GM20431 (cell line): ENCODE measurements at regions not wholly inside any gene's neighbourhood (a gene's known extent, or its start where the extent isn't known, plus 50 kb on each side); places are given as distances from the start of the nearest gene placed in this dataset.

Source experiments
- in situ Hi-C: fragments of 300-500 bp; cut with MseI, MboI; formaldehyde crosslinking; loops from one replicate; pipeline ENCODE4 v1.15.0; 2020; ENCODE audit warnings: low sequenced_read_pairs; ENCODE audit not compliant: unreplicated experiment

GRCh38 chr18:61637319-61637718 lies 255.5 kb downstream of the RNF152 start:
- in situ Hi-C loops: loop anchor here (25.0 kb wide), 1 partner anchor 475 kb away; no protein-coding TSS in a partner anchor

GRCh38 chr18:61635901-61636528 lies 256.8 kb downstream of the RNF152 start:
- in situ Hi-C loops: loop anchor here (25.0 kb wide), 1 partner anchor 476 kb away; no protein-coding TSS in a partner anchor

GRCh38 chr18:61628085-61628484 lies 264.7 kb downstream of the RNF152 start:
- in situ Hi-C loops: loop anchor here (25.0 kb wide), 1 partner anchor 484 kb away; no protein-coding TSS in a partner anchor

GRCh38 chr18:61624631-61625030 lies 268.2 kb downstream of the RNF152 start:
- in situ Hi-C loops: loop anchor here (25.0 kb wide), 1 partner anchor 488 kb away; no protein-coding TSS in a partner anchor

- in situ Hi-C loops: no loop called here
Measured at GRCh38 chr18:61619783-61620182, 273.0 kb downstream of the RNF152 start.

GRCh38 chr18:61618816-61619215 lies 274.0 kb downstream of the RNF152 start:
- in situ Hi-C loops: no loop called here

- in situ Hi-C loops: no loop called here
Measured at GRCh38 chr18:61616111-61616610, 276.6 kb downstream of the RNF152 start.

GRCh38 chr18:61612517-61612916 lies 279.3 kb downstream of the CDH20 start:
- in situ Hi-C loops: no loop called here

GRCh38 chr18:61609131-61609530 lies 275.9 kb downstream of the CDH20 start:
- in situ Hi-C loops: no loop called here

GRCh38 chr18:61608316-61608715 lies 275.1 kb downstream of the CDH20 start:
- in situ Hi-C loops: no loop called here

GRCh38 chr18:61607867-61608266 lies 274.6 kb downstream of the CDH20 start:
- in situ Hi-C loops: no loop called here

GRCh38 chr18:61606759-61607158 lies 273.5 kb downstream of the CDH20 start:
- in situ Hi-C loops: no loop called here

- in situ Hi-C loops: no loop called here
Measured at GRCh38 chr18:61606068-61606660, 272.9 kb downstream of the CDH20 start.

GRCh38 chr18:61605376-61606067 lies 272.3 kb downstream of the CDH20 start:
- in situ Hi-C loops: no loop called here
